HG03064 (cell line): ENCODE measurements at regions not wholly inside any gene's neighbourhood (a gene's known extent, or its start where the extent isn't known, plus 50 kb on each side); places are given as distances from the start of the nearest gene placed in this dataset.

ENCODE experiments used
- ATAC-seq: cut with Tn5 transposase; IDR thresholded peaks from one replicate; pipeline ENCODE4 v1.9.1; 2021; ENCODE audit warnings: low read depth; ENCODE audit not compliant: unreplicated experiment

GRCh38 chr18:45295388-45295787 lies 319.9 kb upstream of the SLC14A2 start:
- no peak for ATAC-seq

- ATAC-seq = no peak
Observed at GRCh38 chr18:45298986-45299385, 316.3 kb upstream of the SLC14A2 start.

GRCh38 chr18:45303026-45303425 lies 312.2 kb upstream of the SLC14A2 start:
- ATAC-seq = no peak

GRCh38 chr18:45304558-45304957 lies 310.7 kb upstream of the SLC14A2 start:
- no peak for ATAC-seq

- no peak for ATAC-seq
Observed at GRCh38 chr18:45312555-45313126, 302.6 kb upstream of the SLC14A2 start.

GRCh38 chr18:45316127-45316526 lies 299.1 kb upstream of the SLC14A2 start:
- ATAC-seq = no peak

GRCh38 chr18:45317948-45318640 lies 297.2 kb upstream of the SLC14A2 start:
- no peak for ATAC-seq

GRCh38 chr18:45320724-45321123 lies 294.6 kb upstream of the SLC14A2 start:
- ATAC-seq = no peak

GRCh38 chr18:45321520-45321919 lies 293.8 kb upstream of the SLC14A2 start:
- ATAC-seq = no peak

GRCh38 chr18:45322343-45322742 lies 292.9 kb upstream of the SLC14A2 start:
- no peak for ATAC-seq

- no peak for ATAC-seq
Observed at GRCh38 chr18:45324101-45324494, 291.2 kb upstream of the SLC14A2 start.

GRCh38 chr18:45324495-45325113 lies 290.7 kb upstream of the SLC14A2 start:
- no peak for ATAC-seq

- no peak for ATAC-seq
Observed at GRCh38 chr18:45325778-45326177, 289.5 kb upstream of the SLC14A2 start.

GRCh38 chr18:45326505-45326904 lies 288.8 kb upstream of the SLC14A2 start:
- no peak for ATAC-seq

- ATAC-seq = no peak
Observed at GRCh38 chr18:45328296-45328695, 287.0 kb upstream of the SLC14A2 start.

GRCh38 chr18:45328811-45329210 lies 286.5 kb upstream of the SLC14A2 start:
- no peak for ATAC-seq

GRCh38 chr18:45329316-45329715 lies 286.0 kb upstream of the SLC14A2 start:
- no peak for ATAC-seq

- no peak for ATAC-seq
Observed at GRCh38 chr18:45330170-45330594, 285.1 kb upstream of the SLC14A2 start.

- no peak for ATAC-seq
Observed at GRCh38 chr18:45332871-45333270, 282.4 kb upstream of the SLC14A2 start.

GRCh38 chr18:45334191-45334590 lies 281.1 kb upstream of the SLC14A2 start:
- ATAC-seq = no peak

- ATAC-seq = no peak
Observed at GRCh38 chr18:45335282-45336043, 279.8 kb upstream of the SLC14A2 start.
